Fibroblast of skin of right biceps (primary cell): ENCODE measurements at regions not wholly inside any gene's neighbourhood (a gene's known extent, or its start where the extent isn't known, plus 50 kb on each side); places are given as distances from the start of the nearest gene placed in this dataset.

ENCODE experiments used
- DNase-seq: peaks from one replicate; pipeline ENCODE4 v3.0.0-alpha.2; 2013

- no peak for DNase-seq
Measured at GRCh38 chr3:148092624-148093347, 604.9 kb upstream of the AGTR1 start.

GRCh38 chr3:148093753-148094152 lies 604.0 kb upstream of the AGTR1 start:
- no peak for DNase-seq

- DNase-seq, result no peak
Measured at GRCh38 chr3:148095962-148096361, 601.7 kb upstream of the AGTR1 start.

GRCh38 chr3:148100476-148100875 lies 597.2 kb upstream of the AGTR1 start:
- DNase-seq, result peak; percentile 49

- peak; percentile 82 for DNase-seq
Measured at GRCh38 chr3:148101061-148101460, 596.6 kb upstream of the AGTR1 start.

GRCh38 chr3:148102156-148102555 lies 595.5 kb upstream of the AGTR1 start:
- peak; percentile 61 for DNase-seq

GRCh38 chr3:148106062-148106461 lies 591.6 kb upstream of the AGTR1 start:
- DNase-seq, result peak; percentile 33

- DNase-seq, result no peak
Measured at GRCh38 chr3:148126956-148127355, 570.7 kb upstream of the AGTR1 start.

GRCh38 chr3:148128136-148128535 lies 569.6 kb upstream of the AGTR1 start:
- DNase-seq, result no peak

GRCh38 chr3:148131990-148132638 lies 565.6 kb upstream of the AGTR1 start:
- peak; percentile 34 for DNase-seq

GRCh38 chr3:148136816-148137215 lies 560.9 kb upstream of the AGTR1 start:
- no peak for DNase-seq

GRCh38 chr3:148146241-148146640 lies 551.5 kb upstream of the AGTR1 start:
- no peak for DNase-seq

GRCh38 chr3:148146947-148147826 lies 550.5 kb upstream of the AGTR1 start:
- peak; percentile 88 for DNase-seq

GRCh38 chr3:148147903-148148302 lies 549.8 kb upstream of the AGTR1 start:
- no peak for DNase-seq

- no peak for DNase-seq
Measured at GRCh38 chr3:148149556-148149955, 548.1 kb upstream of the AGTR1 start.

GRCh38 chr3:148150141-148150540 lies 547.6 kb upstream of the AGTR1 start:
- no peak for DNase-seq

- DNase-seq, result peak; percentile 82
Measured at GRCh38 chr3:148158210-148158609, 539.5 kb upstream of the AGTR1 start.

GRCh38 chr3:148162132-148162531 lies 535.6 kb upstream of the AGTR1 start:
- no peak for DNase-seq

GRCh38 chr3:148168347-148168746 lies 529.4 kb upstream of the AGTR1 start:
- no peak for DNase-seq

GRCh38 chr3:148173851-148174250 lies 523.9 kb upstream of the AGTR1 start:
- DNase-seq, result no peak

- DNase-seq, result peak; percentile 82
Measured at GRCh38 chr3:148175214-148175613, 522.5 kb upstream of the AGTR1 start.

- DNase-seq, result no peak
Measured at GRCh38 chr3:148178503-148178902, 519.2 kb upstream of the AGTR1 start.

- DNase-seq, result no peak
Measured at GRCh38 chr3:148184798-148185197, 512.9 kb upstream of the AGTR1 start.

GRCh38 chr3:148186881-148187280 lies 510.8 kb upstream of the AGTR1 start:
- no peak for DNase-seq
